IPS-15b (cell line): ENCODE measurements at regions not wholly inside any gene's neighbourhood (a gene's known extent, or its start where the extent isn't known, plus 50 kb on each side); places are given as distances from the start of the nearest gene placed in this dataset.

ENCODE experiments used
- H3K27me3 ChIP-seq: one replicate; pipeline ENCODE4 v1.6.1; 2013; ENCODE audit warnings: low read length; ENCODE audit not compliant: control insufficient read depth, insufficient read depth
- H3K36me3 ChIP-seq: one replicate; pipeline ENCODE4 v1.6.1; 2013; ENCODE audit warnings: low read length; ENCODE audit not compliant: control insufficient read depth, insufficient read depth
- H3K4me1 ChIP-seq: one replicate; pipeline ENCODE4 v1.6.1; 2013; ENCODE audit warnings: mild to moderate bottlenecking, low read length; ENCODE audit not compliant: control insufficient read depth, insufficient read depth
- H3K4me3 ChIP-seq: one replicate; pipeline ENCODE4 v1.5.1; 2013; ENCODE audit warnings: low read depth, low read length
- H3K9ac ChIP-seq: one replicate; pipeline ENCODE4 v1.6.1; 2013; ENCODE audit warnings: low read depth, mild to moderate bottlenecking, low read length
- H3K9me3 ChIP-seq: one replicate; pipeline ENCODE4 v1.6.1; 2013; ENCODE audit warnings: mild to moderate bottlenecking, low read length; ENCODE audit not compliant: control insufficient read depth, insufficient read depth

- Histone ChIP-seq H3K27me3 (no peaks in the 10 kb centered on the region), H3K9ac (no peak overlapping the region), H3K4me3 (no peak overlapping the region), H3K9me3 (no peaks in the 10 kb centered on the region), H3K4me1 (no peaks in the 10 kb centered on the region), H3K36me3 (no peaks in the 10 kb centered on the region)
Observed at GRCh38 chr11:119540370-119541125, 117.6 kb upstream of the THY1 start.

- Histone ChIP-seq H3K9ac (no peak overlapping the region), H3K4me3 (no peak overlapping the region), H3K4me1 (no peaks in the 10 kb centered on the region), H3K36me3 (no peaks in the 10 kb centered on the region), H3K9me3 (no peaks in the 10 kb centered on the region), H3K27me3 (no peaks in the 10 kb centered on the region)
Observed at GRCh38 chr11:119539583-119539982, 116.6 kb upstream of the THY1 start.

GRCh38 chr11:119538753-119539152 is 115.8 kb upstream of the THY1 start:
- no peaks in the 10 kb centered on the region for H3K27me3 ChIP-seq
- H3K36me3 ChIP-seq = no peaks in the 10 kb centered on the region
- H3K9ac ChIP-seq = no peak overlapping the region
- H3K4me1 ChIP-seq = no peaks in the 10 kb centered on the region
- no peaks in the 10 kb centered on the region for H3K9me3 ChIP-seq
- no peak overlapping the region for H3K4me3 ChIP-seq

GRCh38 chr11:119537306-119538253 is 114.6 kb upstream of the THY1 start:
- no peak overlapping the region for H3K9ac ChIP-seq
- H3K9me3 ChIP-seq = no peaks in the 10 kb centered on the region

GRCh38 chr11:119536801-119537200 is 113.8 kb upstream of the THY1 start:
- no peaks in the 10 kb centered on the region for H3K4me1 ChIP-seq
- no peaks in the 10 kb centered on the region for H3K36me3 ChIP-seq
- no peaks in the 10 kb centered on the region for H3K9me3 ChIP-seq
- no peaks in the 10 kb centered on the region for H3K27me3 ChIP-seq
- no peak overlapping the region for H3K9ac ChIP-seq
- H3K4me3 ChIP-seq = no peak overlapping the region

More at GRCh38 chr11:119537306-119538253, 114.6 kb upstream of the THY1 start:
- Histone ChIP-seq H3K4me1 (no peaks in the 10 kb centered on the region), H3K36me3 (no peaks in the 10 kb centered on the region), H3K27me3 (no peaks in the 10 kb centered on the region), H3K4me3 (no peak overlapping the region)

GRCh38 chr11:119533921-119534736 is 111.2 kb upstream of the THY1 start:
- Histone ChIP-seq H3K9me3 (no peaks in the 10 kb centered on the region), H3K4me1 (no peaks in the 10 kb centered on the region), H3K9ac (no peak overlapping the region), H3K27me3 (no peaks in the 10 kb centered on the region), H3K36me3 (no peaks in the 10 kb centered on the region), H3K4me3 (no peak overlapping the region)

- no peaks in the 10 kb centered on the region for H3K36me3 ChIP-seq
- H3K9me3 ChIP-seq = no peaks in the 10 kb centered on the region
- no peak overlapping the region for H3K9ac ChIP-seq
- no peaks in the 10 kb centered on the region for H3K27me3 ChIP-seq
- no peaks in the 10 kb centered on the region for H3K4me1 ChIP-seq
- no peak overlapping the region for H3K4me3 ChIP-seq
Observed at GRCh38 chr11:119533462-119533861, 110.5 kb upstream of the THY1 start.

GRCh38 chr11:119532551-119532950 is 109.6 kb upstream of the THY1 start:
- H3K27me3 ChIP-seq = no peaks in the 10 kb centered on the region
- H3K4me1 ChIP-seq = no peaks in the 10 kb centered on the region
- no peaks in the 10 kb centered on the region for H3K9me3 ChIP-seq
- H3K36me3 ChIP-seq = no peaks in the 10 kb centered on the region
- H3K4me3 ChIP-seq = no peak overlapping the region
- H3K9ac ChIP-seq = no peak overlapping the region

- Histone ChIP-seq H3K36me3 (no peaks in the 10 kb centered on the region), H3K4me3 (no peak overlapping the region), H3K27me3 (no peaks in the 10 kb centered on the region), H3K4me1 (no peaks in the 10 kb centered on the region), H3K9me3 (no peaks in the 10 kb centered on the region), H3K9ac (no peak overlapping the region)
Observed at GRCh38 chr11:119531623-119532022, 108.7 kb upstream of the THY1 start.

- Histone ChIP-seq H3K9me3 (no peaks in the 10 kb centered on the region), H3K27me3 (no peaks in the 10 kb centered on the region), H3K4me1 (no peaks in the 10 kb centered on the region), H3K4me3 (no peak overlapping the region), H3K36me3 (no peaks in the 10 kb centered on the region), H3K9ac (no peak overlapping the region)
Observed at GRCh38 chr11:119531056-119531455, 108.1 kb upstream of the THY1 start.

GRCh38 chr11:119530509-119530908 is 107.5 kb upstream of the THY1 start:
- no peaks in the 10 kb centered on the region for H3K27me3 ChIP-seq

More at GRCh38 chr11:119530509-119530908, 107.5 kb upstream of the THY1 start:
- H3K9ac ChIP-seq = no peak overlapping the region
- H3K9me3 ChIP-seq = no peaks in the 10 kb centered on the region
- no peak overlapping the region for H3K4me3 ChIP-seq
- no peaks in the 10 kb centered on the region for H3K36me3 ChIP-seq
- no peaks in the 10 kb centered on the region for H3K4me1 ChIP-seq
